Keratinocyte (primary cell): ENCODE measurements at regions not wholly inside any gene's neighbourhood (a gene's known extent, or its start where the extent isn't known, plus 50 kb on each side); places are given as distances from the start of the nearest gene placed in this dataset.

Source experiments
- DNase-seq: peaks from one replicate; pipeline ENCODE4 v3.0.0-alpha.2; 2011; ENCODE audit warnings: low read depth, missing footprints, low spot score
- FAIRE-seq: peaks from 2 replicates; lab custom pipeline; 2011; peaks lifted over from hg19 to GRCh38; lab: Jason Lieb, UNC
- H2AFZ ChIP-seq: 2 replicates; pipeline ENCODE4 v1.6.0; 2012; ENCODE audit warnings: low read length, control low read depth, inconsistent platforms; ENCODE audit not compliant: control insufficient read depth
- H3K27ac ChIP-seq: 2 replicates; pipeline ENCODE4 v1.5.1; 2011; ENCODE audit warnings: low read length; ENCODE audit not compliant: control insufficient read depth, insufficient read depth
- H3K27me3 ChIP-seq: 3 replicates; pipeline ENCODE4 v1.6.0; 2011; ENCODE audit warnings: low read length; ENCODE audit not compliant: control insufficient read depth, insufficient read depth; ENCODE audit errors: extremely low read depth
- H3K36me3 ChIP-seq, 2 experiments: 2 replicates in 1 of 2; 3 replicates in 1 of 2; pipeline ENCODE4 v1.5.1; 2011; ENCODE audit warnings: low read length in 2 of 2, mild to moderate bottlenecking in 1 of 2; ENCODE audit not compliant: control insufficient read depth in 2 of 2, insufficient read depth in 2 of 2; ENCODE audit errors: extremely low read depth in 1 of 2
- H3K4me1 ChIP-seq: 3 replicates; pipeline ENCODE4 v1.5.1; 2011; ENCODE audit warnings: low read length; ENCODE audit not compliant: control insufficient read depth, insufficient read depth; ENCODE audit errors: extremely low read depth
- H3K4me2 ChIP-seq: 3 replicates; pipeline ENCODE4 v1.6.0; 2011; ENCODE audit warnings: low read depth, low read length; ENCODE audit not compliant: control insufficient read depth, insufficient read depth; ENCODE audit errors: extremely low read depth
- H3K4me3 ChIP-seq, 3 experiments: fragments of 200-600 bp in 1 of 3; sonication (generic) in 1 of 3; 2 replicates in 2 of 3; 3 replicates in 1 of 3; pipeline ENCODE4 v1.5.1; 2011 to 2016; ENCODE audit warnings: low read length in 3 of 3, mild to moderate bottlenecking in 3 of 3, control low read depth in 2 of 3, inconsistent platforms in 1 of 3, low read depth in 1 of 3, mixed read lengths in 1 of 3, mixed run types in 1 of 3, moderate library complexity in 1 of 3; ENCODE audit not compliant: control insufficient read depth in 2 of 3, insufficient read depth in 2 of 3; ENCODE audit errors: extremely low read depth in 1 of 3
- H3K79me2 ChIP-seq: 2 replicates; pipeline ENCODE4 v1.6.0; 2012; ENCODE audit warnings: low read length; ENCODE audit not compliant: control insufficient read depth, insufficient read depth
- H3K9ac ChIP-seq: 3 replicates; pipeline ENCODE4 v1.6.0; 2011; ENCODE audit warnings: low read length; ENCODE audit not compliant: control insufficient read depth, insufficient read depth; ENCODE audit errors: extremely low read depth
- H3K9me1 ChIP-seq: 3 replicates; pipeline ENCODE4 v1.6.0; 2011; ENCODE audit warnings: low read length; ENCODE audit not compliant: control insufficient read depth, insufficient read depth; ENCODE audit errors: extremely low read depth
- H3K9me3 ChIP-seq: 2 replicates; pipeline ENCODE4 v1.5.1; 2012; ENCODE audit warnings: low read depth, low read length; ENCODE audit not compliant: control insufficient read depth
- H4K20me1 ChIP-seq: 3 replicates; pipeline ENCODE4 v1.6.0; 2011; ENCODE audit warnings: low read length; ENCODE audit not compliant: control insufficient read depth, insufficient read depth; ENCODE audit errors: extremely low read depth
- EZH2 ChIP-seq: IDR thresholded peaks from one replicate; pipeline ENCODE4 v1.6.1; 2012; ENCODE audit warnings: inconsistent platforms, mild to moderate bottlenecking, low read length, moderate library complexity
- dilution Hi-C: fragments of 300-500 bp; cut with MboI; formaldehyde crosslinking; loops from one replicate; pipeline ENCODE4 v1.7.0; 2020; ENCODE audit warnings: low sequenced_read_pairs; ENCODE audit not compliant: extremely low pct_ligation_motif_present
- TF ChIP-seq, protein P1 (sequence below), 3 experiments: IDR thresholded peaks in 1 of 3; conservative IDR thresholded peaks in 1 of 3; optimal IDR thresholded peaks in 1 of 3; 2 replicates in 2 of 3; 3 replicates in 1 of 3; pipeline versions ENCODE3 to v1.5.1; 2011; ENCODE audit warnings: low read length in 3 of 3, mild to moderate bottlenecking in 3 of 3, moderate library complexity in 2 of 3, control low read depth in 1 of 3, inconsistent platforms in 1 of 3; ENCODE audit not compliant: insufficient read depth in 2 of 3; ENCODE audit errors: extremely low read depth in 1 of 3

GRCh38 chr9:93380410-93381060 is 71.0 kb upstream of the FAM120A start:
- H3K9me1 ChIP-seq = no peaks in the 10 kb centered on the region
- H3K79me2 ChIP-seq = no peaks in the 10 kb centered on the region
- no peak overlapping the region for H3K4me3 ChIP-seq
- no peak overlapping the region for H3K9ac ChIP-seq
- dilution Hi-C loops = no loop called here
- no peak overlapping the region for H2AFZ ChIP-seq
- H4K20me1 ChIP-seq = no peaks in the 10 kb centered on the region
- FAIRE-seq = no peak
- H3K36me3 ChIP-seq = no peaks in the 10 kb centered on the region
- no peak for DNase-seq
- H3K9me3 ChIP-seq = no peaks in the 10 kb centered on the region
- H3K27me3 ChIP-seq = peaks cover 6% of the 10 kb centered on the region
- TF ChIP-seq, protein P1, sequence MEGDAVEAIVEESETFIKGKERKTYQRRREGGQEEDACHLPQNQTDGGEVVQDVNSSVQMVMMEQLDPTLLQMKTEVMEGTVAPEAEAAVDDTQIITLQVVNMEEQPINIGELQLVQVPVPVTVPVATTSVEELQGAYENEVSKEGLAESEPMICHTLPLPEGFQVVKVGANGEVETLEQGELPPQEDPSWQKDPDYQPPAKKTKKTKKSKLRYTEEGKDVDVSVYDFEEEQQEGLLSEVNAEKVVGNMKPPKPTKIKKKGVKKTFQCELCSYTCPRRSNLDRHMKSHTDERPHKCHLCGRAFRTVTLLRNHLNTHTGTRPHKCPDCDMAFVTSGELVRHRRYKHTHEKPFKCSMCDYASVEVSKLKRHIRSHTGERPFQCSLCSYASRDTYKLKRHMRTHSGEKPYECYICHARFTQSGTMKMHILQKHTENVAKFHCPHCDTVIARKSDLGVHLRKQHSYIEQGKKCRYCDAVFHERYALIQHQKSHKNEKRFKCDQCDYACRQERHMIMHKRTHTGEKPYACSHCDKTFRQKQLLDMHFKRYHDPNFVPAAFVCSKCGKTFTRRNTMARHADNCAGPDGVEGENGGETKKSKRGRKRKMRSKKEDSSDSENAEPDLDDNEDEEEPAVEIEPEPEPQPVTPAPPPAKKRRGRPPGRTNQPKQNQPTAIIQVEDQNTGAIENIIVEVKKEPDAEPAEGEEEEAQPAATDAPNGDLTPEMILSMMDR (optimal IDR thresholded peaks at IDR 0.05 in 1 of 3, IDR thresholded peaks at IDR 0.05 in 1 of 3, conservative IDR thresholded peaks at IDR 0.05 in 1 of 3; ENCODE audit: extremely low read depth in 1 of 3, insufficient read depth in 2 of 3, low read length in 3 of 3) = no peak
- TF ChIP-seq EZH2 = no peak
- no peaks in the 10 kb centered on the region for H3K4me1 ChIP-seq
- H3K27ac ChIP-seq = no peak overlapping the region
- H3K4me2 ChIP-seq = no peak overlapping the region

DNA sequence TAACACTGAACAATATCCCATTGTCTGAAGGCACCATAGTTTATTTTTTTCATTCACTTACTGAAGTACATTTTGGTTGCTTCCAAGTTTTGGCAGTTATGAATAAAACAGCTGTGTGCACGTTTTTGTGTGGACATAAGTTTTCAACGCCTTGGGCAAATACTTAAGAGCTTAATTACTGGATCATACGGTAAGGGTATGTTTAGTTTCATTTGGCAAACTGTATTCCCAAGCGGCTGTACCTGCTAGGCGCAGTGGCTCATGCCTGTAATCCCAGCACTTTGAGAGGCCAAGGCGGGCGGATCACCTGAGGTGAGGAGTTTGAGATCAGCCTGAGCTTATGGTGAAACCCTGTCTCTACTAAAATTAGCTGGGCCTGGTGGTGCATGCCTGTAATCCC is 63.7 kb upstream of the FAM120A start:
- dilution Hi-C loops = no loop called here
- no peak overlapping the region for H3K4me2 ChIP-seq
- H4K20me1 ChIP-seq = no peaks in the 10 kb centered on the region
- H3K4me1 ChIP-seq = no peaks in the 10 kb centered on the region
- no peaks in the 10 kb centered on the region for H3K79me2 ChIP-seq
- H3K36me3 ChIP-seq = no peaks in the 10 kb centered on the region
- no peak overlapping the region for H2AFZ ChIP-seq
- H3K4me3 ChIP-seq = no peak overlapping the region
- FAIRE-seq (no peak), DNase-seq (no peak)
- H3K9ac ChIP-seq = no peak overlapping the region
- H3K27ac ChIP-seq = no peak overlapping the region
- H3K9me3 ChIP-seq = no peaks in the 10 kb centered on the region
- no peaks in the 10 kb centered on the region for H3K9me1 ChIP-seq
- TF ChIP-seq, protein P1 (optimal IDR thresholded peaks at IDR 0.05 in 1 of 3, IDR thresholded peaks at IDR 0.05 in 1 of 3, conservative IDR thresholded peaks at IDR 0.05 in 1 of 3; ENCODE audit: extremely low read depth in 1 of 3, insufficient read depth in 2 of 3, low read length in 3 of 3) = no peak
- TF ChIP-seq EZH2 = no peak
- no peaks in the 10 kb centered on the region for H3K27me3 ChIP-seq
